GM21528 (cell line): ENCODE measurements at regions not wholly inside any gene's neighbourhood (a gene's known extent, or its start where the extent isn't known, plus 50 kb on each side); places are given as distances from the start of the nearest gene placed in this dataset.
A peak's percentile ranks its signal among the peaks of the same experiment; 100 is the strongest.

Experiments used
- ATAC-seq: cut with Tn5 transposase; IDR thresholded peaks from one replicate; pipeline ENCODE4 v1.9.1; 2021; ENCODE audit warnings: mild to moderate bottlenecking, moderate library complexity; ENCODE audit not compliant: unreplicated experiment, low FRiP score

GRCh38 chr1:172751683-172752082 lies 92.8 kb downstream of the FASLG start:
- ATAC-seq, result no peak

GRCh38 chr1:172753964-172754363 lies 95.1 kb downstream of the FASLG start:
- no peak for ATAC-seq

DNA sequence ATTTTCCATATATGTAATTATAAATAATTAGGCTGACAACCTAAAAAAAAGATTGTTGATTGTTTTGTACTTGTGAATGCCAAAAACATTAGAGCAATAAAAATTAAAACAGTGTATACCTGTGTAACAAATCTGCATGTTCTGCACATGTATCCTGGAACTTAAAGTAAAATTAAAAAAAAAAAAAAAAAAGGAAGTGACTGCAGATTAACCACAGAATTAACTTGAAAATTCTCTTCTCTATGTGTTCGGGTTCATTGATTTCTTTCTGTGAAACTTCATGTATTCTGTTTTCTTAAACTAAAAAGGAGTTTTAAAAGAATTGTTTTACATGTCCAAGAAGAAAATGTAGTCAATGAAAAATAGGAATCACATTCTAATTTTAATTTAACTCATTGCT lies 95.7 kb downstream of the FASLG start:
- no peak for ATAC-seq

DNA sequence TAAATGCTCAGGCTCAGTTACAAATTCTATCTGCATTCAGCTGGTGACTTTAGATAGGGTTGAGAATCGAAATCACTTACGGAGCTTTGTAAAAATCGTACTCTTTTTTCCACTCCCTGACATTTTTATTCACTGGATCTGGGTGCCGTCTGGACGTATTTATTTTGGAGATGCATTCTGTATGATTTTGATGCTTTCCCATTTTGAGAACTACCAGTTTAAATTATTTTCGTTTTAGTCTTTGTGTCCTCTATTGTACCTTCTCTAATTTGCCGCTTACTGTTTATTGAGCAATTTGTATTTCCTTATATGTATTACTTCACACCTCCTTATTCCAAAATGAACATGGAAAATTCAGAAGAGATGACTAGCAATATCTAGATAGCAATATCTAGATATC lies 96.2 kb downstream of the FASLG start:
- no peak for ATAC-seq

- no peak for ATAC-seq
These were observed 97.1 kb downstream of the FASLG start for GRCh38 chr1:172756024-172756423.

GRCh38 chr1:172758259-172758658 lies 99.4 kb downstream of the FASLG start:
- ATAC-seq, result no peak

GRCh38 chr1:172760121-172760520 lies 101.2 kb downstream of the FASLG start:
- no peak for ATAC-seq

DNA sequence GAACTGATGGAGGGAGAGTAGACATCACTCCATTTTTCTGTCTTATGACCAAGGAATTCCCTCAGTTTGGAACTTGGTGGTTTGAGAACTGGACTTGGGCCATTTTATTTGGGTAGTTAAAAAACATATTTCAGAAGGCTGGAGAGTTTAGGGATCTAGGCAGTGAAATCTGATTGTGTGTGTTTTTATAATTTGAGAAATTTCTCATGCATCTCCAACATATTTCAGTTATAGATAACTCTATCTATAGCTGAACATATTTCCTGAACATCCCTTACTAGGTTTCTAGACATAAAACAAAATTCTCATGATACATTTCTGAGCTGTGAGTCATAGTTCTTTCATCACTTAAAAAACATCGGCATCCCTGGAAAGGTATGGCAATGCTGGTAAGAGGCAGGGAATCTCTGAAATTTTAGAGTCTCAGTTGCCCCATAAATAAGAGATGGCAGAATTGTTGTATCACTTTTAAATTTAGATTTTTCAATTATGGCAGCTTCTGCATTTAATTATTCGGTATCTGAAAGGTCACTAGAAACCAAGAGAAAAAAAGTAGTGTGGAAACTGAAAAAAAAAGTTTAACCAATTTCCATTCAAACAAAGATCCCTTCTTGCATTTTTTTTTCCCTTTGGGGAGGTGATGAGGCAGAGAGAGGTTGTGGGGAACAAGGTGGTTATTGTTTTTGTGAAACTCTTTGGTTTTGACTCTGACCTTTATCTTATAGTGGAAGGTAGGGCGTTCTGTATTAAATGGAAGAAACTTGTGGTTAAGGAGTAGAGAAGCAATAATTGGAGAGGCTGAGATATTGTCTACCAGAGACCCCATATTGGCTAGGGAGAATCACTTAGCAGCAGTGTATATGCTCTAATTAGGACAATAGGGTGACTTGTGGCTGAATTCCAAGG lies 102.9 kb downstream of the FASLG start:
- no peak for ATAC-seq

DNA sequence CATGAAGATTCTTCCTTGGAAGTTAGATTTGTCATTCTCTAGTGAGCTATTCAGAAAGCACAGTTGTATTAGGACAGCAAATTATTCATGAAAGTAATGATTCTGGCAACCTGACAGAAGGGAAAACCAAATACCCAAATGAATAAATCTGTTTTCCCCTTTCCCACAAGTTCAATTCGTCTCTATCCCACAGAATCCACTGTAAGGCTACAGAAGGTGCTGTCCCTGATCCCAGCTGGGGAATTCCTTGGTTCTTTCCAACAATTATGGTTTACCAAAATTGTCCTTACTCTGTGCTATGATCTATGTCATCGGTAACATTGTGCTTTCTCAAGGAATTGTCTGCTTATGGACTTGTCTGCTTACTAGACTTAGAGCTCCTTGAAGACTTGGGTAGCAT lies 104.2 kb downstream of the FASLG start:
- ATAC-seq, result no peak

DNA sequence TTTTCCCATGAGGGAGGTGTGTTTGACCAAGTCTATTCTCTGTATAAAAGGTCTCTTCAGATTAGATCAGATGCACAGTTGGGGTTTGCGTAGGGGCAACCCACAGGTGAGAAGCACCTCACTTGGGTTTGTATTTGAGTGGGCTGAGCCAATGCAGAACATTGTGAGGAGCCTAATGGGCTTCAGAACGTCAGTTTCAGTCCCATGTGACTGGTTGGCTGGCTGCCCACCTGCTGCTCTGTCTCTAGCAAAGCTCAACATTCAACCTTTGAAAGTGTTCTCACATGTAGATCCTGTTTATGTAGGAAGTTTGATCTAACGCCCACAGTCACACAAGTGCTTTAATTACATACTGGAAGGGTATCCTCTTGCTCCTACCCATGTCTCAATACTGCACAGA lies 105.5 kb downstream of the FASLG start:
- ATAC-seq, result no peak

GRCh38 chr1:172766462-172766861 lies 107.6 kb downstream of the FASLG start:
- no peak for ATAC-seq

DNA sequence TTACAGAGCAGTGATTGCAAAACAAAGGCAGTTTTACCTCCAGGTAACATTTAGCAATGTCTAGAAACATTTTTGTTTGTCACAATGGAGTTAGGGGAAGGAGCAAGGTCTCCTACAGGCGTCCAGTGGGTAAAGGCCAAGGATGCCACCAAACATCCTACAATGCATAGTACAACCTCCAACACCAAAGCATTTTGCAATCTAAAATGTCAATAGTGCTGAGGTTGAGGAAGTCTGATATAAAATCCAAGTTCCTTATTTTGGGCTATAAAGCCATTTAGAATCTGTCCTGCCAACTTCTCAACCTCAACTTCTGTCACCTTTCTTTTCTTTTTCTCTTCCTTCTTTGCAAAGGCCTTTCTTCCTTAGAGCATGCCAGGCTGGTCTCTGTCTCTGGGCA lies 111.2 kb downstream of the FASLG start:
- ATAC-seq, result no peak

GRCh38 chr1:172774561-172774960 lies 115.7 kb downstream of the FASLG start:
- ATAC-seq, result no peak

DNA sequence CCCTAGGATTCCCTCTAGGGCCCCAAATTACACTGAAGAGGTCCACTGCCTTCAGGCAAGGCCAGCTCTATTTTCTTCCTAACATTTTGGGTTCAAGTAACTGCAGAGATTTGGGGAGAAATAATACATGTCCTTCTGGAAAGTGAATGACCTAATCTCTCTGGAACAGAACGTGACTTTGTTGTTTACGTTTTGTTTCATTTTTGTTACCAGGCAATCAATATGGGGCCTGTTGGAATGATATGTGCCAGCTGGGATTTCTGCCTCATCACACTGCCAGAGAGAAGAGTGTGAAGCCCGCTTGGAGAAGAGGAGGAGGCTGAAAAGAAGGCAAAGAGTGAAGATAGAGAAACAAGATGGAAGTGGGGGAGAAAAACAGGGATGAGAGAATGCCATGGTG lies 116.7 kb downstream of the FASLG start:
- no peak for ATAC-seq

- no peak for ATAC-seq
These were observed 117.2 kb downstream of the FASLG start for GRCh38 chr1:172776071-172776470.

DNA sequence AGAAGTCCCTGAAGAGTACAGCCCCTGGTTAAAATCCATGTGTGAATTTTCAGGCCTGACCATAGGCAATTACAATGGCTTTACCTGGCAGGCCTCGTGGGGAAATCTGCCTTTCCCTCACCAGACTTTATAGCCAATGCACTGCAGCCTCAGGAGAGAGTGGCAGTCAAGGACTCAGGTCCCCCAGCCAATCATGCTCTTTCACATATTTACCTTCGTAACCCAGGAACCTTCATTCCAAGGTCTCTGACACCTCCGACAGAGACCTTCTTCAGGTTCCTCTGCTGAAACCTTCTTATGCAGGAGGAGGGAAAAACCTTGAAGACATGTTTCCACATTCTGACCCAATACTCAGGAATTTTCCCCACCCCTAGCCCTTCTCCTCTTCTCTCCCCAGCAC lies 118.9 kb downstream of the FASLG start:
- ATAC-seq, result no peak

GRCh38 chr1:172778456-172779455 lies 119.9 kb downstream of the FASLG start:
- ATAC-seq, result peak; percentile 72

DNA sequence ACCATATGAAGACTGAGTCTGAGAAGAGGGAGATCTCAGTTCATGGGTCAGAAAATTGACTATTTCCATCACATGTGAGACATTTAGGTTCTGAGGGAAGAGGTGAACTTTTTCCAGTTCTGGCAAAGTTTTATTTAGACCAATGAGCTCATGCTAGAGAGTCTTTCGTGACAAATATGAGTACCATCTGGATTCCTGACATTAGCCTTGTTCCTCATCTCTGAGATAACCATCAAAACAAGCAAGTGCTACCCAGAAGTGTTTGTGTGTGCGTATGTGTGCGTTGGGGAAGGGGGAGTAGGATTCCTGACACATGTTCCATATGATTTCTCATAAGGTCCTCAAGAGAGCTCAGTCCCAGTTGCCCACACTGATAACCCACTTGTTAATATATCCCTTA lies 120.6 kb downstream of the FASLG start:
- ATAC-seq, result no peak

DNA sequence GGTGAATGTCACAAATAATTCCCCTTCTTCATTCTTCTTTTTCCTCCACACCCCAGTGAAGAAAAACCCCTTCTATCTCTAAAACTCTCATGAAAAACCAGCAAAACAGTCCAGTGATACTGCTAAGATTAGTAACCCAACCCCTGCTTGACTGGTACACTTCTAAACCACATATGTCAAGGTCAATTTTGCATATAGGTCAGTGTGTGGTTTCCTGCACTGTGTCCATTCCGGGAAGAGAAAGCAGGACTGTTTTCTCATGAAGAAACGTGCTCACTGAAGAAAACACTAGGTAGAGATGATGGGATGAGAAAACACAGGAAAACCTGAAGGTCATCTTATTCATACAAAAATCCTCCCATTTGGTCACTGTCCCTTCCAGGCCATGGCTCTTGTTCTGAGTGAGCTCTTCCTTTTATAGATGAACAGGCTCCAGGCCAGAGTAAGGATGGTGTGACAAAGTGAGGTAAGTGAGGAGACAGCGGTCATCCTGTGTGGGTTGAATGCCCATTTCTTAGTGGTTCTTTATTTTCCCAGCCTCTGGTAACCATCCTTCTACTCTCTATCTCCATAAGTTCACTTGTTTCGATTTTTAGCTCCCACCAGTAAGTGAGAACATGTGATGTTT lies 122.7 kb downstream of the FASLG start:
- ATAC-seq, result peak; percentile 74

DNA sequence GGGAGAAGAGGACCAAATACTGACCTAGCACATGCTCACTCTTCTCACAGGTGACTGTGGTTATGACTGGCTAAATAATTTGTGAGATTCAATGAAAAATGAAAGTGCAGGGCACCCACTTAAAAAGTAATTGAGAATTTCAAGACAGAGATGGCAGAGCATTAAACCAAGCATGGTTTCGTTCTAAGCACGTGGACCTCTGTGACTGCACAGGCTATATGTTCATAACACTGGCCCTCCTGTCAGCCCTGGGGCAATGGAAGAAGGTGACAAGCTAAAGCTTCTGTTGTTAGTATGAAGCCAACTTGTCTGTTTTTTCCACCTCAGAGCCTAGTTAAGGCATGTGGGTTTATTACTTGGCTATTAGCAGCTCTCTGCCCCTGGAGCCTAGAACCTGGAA lies 130.9 kb downstream of the FASLG start:
- no peak for ATAC-seq

- no peak for ATAC-seq
These were observed 131.3 kb downstream of the FASLG start for GRCh38 chr1:172790245-172790644.
